ENCODE measurements at regions not wholly inside any gene's neighbourhood (a gene's known extent, or its start where the extent isn't known, plus 50 kb on each side); places are given as distances from the start of the nearest gene placed in this dataset.
"Not testable (repeated sequence)": the region's sequence is repeated elsewhere in the genome, so short reads cannot be mapped to it uniquely, and the experiment has no call there.

- no peak for DNase-seq
Measured at GRCh38 chr13:87878706-87879105, 207.5 kb downstream of the SLITRK5 start.

GRCh38 chr13:87884884-87885283 lies 213.7 kb downstream of the SLITRK5 start:
- DNase-seq: no peak

GRCh38 chr13:87887459-87888123 lies 216.4 kb downstream of the SLITRK5 start:
- DNase-seq: no peak

GRCh38 chr13:87889254-87889653 lies 218.1 kb downstream of the SLITRK5 start:
- DNase-seq: no peak

GRCh38 chr13:87893186-87893585 lies 222.0 kb downstream of the SLITRK5 start:
- no peak for DNase-seq

- DNase-seq: no peak
Measured at GRCh38 chr13:87894059-87894458, 222.9 kb downstream of the SLITRK5 start.

- no peak for DNase-seq
Measured at GRCh38 chr13:87903553-87903952, 232.4 kb downstream of the SLITRK5 start.

GRCh38 chr13:87906411-87906810 lies 235.2 kb downstream of the SLITRK5 start:
- no peak for DNase-seq

- no peak for DNase-seq
Measured at GRCh38 chr13:87907202-87907601, 236.0 kb downstream of the SLITRK5 start.

GRCh38 chr13:87919956-87920355 lies 248.8 kb downstream of the SLITRK5 start:
- no peak for DNase-seq

- no peak for DNase-seq
Measured at GRCh38 chr13:87923753-87924152, 252.6 kb downstream of the SLITRK5 start.

GRCh38 chr13:87925006-87925405 lies 253.8 kb downstream of the SLITRK5 start:
- DNase-seq: no peak

- DNase-seq: no peak
Measured at GRCh38 chr13:87940776-87941175, 269.6 kb downstream of the SLITRK5 start.

GRCh38 chr13:87941226-87941625 lies 270.1 kb downstream of the SLITRK5 start:
- no peak for DNase-seq

- DNase-seq: no peak
Measured at GRCh38 chr13:87942205-87942604, 271.0 kb downstream of the SLITRK5 start.

- no peak for DNase-seq
Measured at GRCh38 chr13:87944038-87944437, 272.9 kb downstream of the SLITRK5 start.

- no peak for DNase-seq
Measured at GRCh38 chr13:87952377-87952776, 281.2 kb downstream of the SLITRK5 start.

- no peak for DNase-seq
Measured at GRCh38 chr13:87953381-87953780, 282.2 kb downstream of the SLITRK5 start.

GRCh38 chr13:87954091-87954490 lies 282.9 kb downstream of the SLITRK5 start:
- DNase-seq: no peak

GRCh38 chr13:87961546-87961945 lies 290.4 kb downstream of the SLITRK5 start:
- DNase-seq: no peak

- no peak for DNase-seq
Measured at GRCh38 chr13:87972568-87972967, 301.4 kb downstream of the SLITRK5 start.

GRCh38 chr13:87975035-87975434 lies 303.9 kb downstream of the SLITRK5 start:
- no peak for DNase-seq

GRCh38 chr13:87976650-87977049 lies 305.5 kb downstream of the SLITRK5 start:
- not testable (repeated sequence) for DNase-seq

- DNase-seq: no peak
Measured at GRCh38 chr13:87981416-87981815, 310.2 kb downstream of the SLITRK5 start.

GRCh38 chr13:87982400-87982799 lies 311.2 kb downstream of the SLITRK5 start:
- no peak for DNase-seq
